GM18517 (cell line): ENCODE measurements at regions not wholly inside any gene's neighbourhood (a gene's known extent, or its start where the extent isn't known, plus 50 kb on each side); places are given as distances from the start of the nearest gene placed in this dataset.

ENCODE experiments used
- ATAC-seq: cut with Tn5 transposase; IDR thresholded peaks from one replicate; pipeline ENCODE4 v1.9.1; 2021; ENCODE audit warnings: mild to moderate bottlenecking, moderate library complexity; ENCODE audit not compliant: unreplicated experiment

- ATAC-seq, result peak; percentile 61
Observed at GRCh38 chr13:33743438-33744368, 74.2 kb upstream of the RFC3 start.

GRCh38 chr13:33744589-33745369, 73.2 kb upstream of the RFC3 start:
- no peak for ATAC-seq

GRCh38 chr13:33745370-33746324, 72.3 kb upstream of the RFC3 start:
- ATAC-seq, result peak; percentile 63

GRCh38 chr13:33746867-33747266, 71.1 kb upstream of the RFC3 start:
- ATAC-seq, result no peak

- no peak for ATAC-seq
Observed at GRCh38 chr13:33751151-33751550, 66.8 kb upstream of the RFC3 start.

- no peak for ATAC-seq
Observed at GRCh38 chr13:33752094-33752493, 65.9 kb upstream of the RFC3 start.

- no peak for ATAC-seq
Observed at GRCh38 chr13:33752597-33752996, 65.4 kb upstream of the RFC3 start.

- ATAC-seq, result no peak
Observed at GRCh38 chr13:33756929-33757328, 61.0 kb upstream of the RFC3 start.

- ATAC-seq, result no peak
Observed at GRCh38 chr13:33757713-33758112, 60.2 kb upstream of the RFC3 start.

GRCh38 chr13:33758113-33758512, 59.8 kb upstream of the RFC3 start:
- ATAC-seq, result no peak

- no peak for ATAC-seq
Observed at GRCh38 chr13:33761740-33762139, 56.2 kb upstream of the RFC3 start.

GRCh38 chr13:33763021-33763420, 54.9 kb upstream of the RFC3 start:
- no peak for ATAC-seq

GRCh38 chr13:33764716-33765115, 53.2 kb upstream of the RFC3 start:
- ATAC-seq, result no peak

- no peak for ATAC-seq
Observed at GRCh38 chr13:33766329-33767123, 51.4 kb upstream of the RFC3 start.

- ATAC-seq, result no peak
Observed at GRCh38 chr13:33767140-33767539, 50.8 kb upstream of the RFC3 start.
